OCI-LY3 (cell line): ENCODE measurements at regions not wholly inside any gene's neighbourhood (a gene's known extent, or its start where the extent isn't known, plus 50 kb on each side); places are given as distances from the start of the nearest gene placed in this dataset.

Experiments used
- EZH2phosphoT487 ChIP-seq: fragments of 200-600 bp; shearing (Covaris generic); IDR thresholded peaks from 2 replicates; pipeline ENCODE4 v1.6.1; 2018; ENCODE audit warnings: antibody characterized with exemption, mixed run types, low read depth
- TF ChIP-seq, protein P1 (sequence below): fragments of 200-600, 300-600 bp; sonication (generic); IDR thresholded peaks from 2 replicates; pipeline ENCODE4 v1.5.1; 2014; ENCODE audit warnings: antibody characterized with exemption, low read length, low read depth

- TF ChIP-seq, protein P1, sequence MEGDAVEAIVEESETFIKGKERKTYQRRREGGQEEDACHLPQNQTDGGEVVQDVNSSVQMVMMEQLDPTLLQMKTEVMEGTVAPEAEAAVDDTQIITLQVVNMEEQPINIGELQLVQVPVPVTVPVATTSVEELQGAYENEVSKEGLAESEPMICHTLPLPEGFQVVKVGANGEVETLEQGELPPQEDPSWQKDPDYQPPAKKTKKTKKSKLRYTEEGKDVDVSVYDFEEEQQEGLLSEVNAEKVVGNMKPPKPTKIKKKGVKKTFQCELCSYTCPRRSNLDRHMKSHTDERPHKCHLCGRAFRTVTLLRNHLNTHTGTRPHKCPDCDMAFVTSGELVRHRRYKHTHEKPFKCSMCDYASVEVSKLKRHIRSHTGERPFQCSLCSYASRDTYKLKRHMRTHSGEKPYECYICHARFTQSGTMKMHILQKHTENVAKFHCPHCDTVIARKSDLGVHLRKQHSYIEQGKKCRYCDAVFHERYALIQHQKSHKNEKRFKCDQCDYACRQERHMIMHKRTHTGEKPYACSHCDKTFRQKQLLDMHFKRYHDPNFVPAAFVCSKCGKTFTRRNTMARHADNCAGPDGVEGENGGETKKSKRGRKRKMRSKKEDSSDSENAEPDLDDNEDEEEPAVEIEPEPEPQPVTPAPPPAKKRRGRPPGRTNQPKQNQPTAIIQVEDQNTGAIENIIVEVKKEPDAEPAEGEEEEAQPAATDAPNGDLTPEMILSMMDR: no peak
- TF ChIP-seq EZH2phosphoT487: no peak
These were observed 207.9 kb upstream of the UFM1 start for GRCh38 chr13:38141792-38142191.
